Right cardiac atrium (tissue), 5 donors: ENCODE measurements at regions not wholly inside any gene's neighbourhood (a gene's known extent, or its start where the extent isn't known, plus 50 kb on each side); places are given as distances from the start of the nearest gene placed in this dataset.

Experiments used
- ATAC-seq, 2 donors: fragments of 200-7000 bp; cut with Tn5 transposase; one replicate each; pipeline versions ENCODE4 v1.8.0 to v1.9.1; 2020; ENCODE audit warnings: moderate library complexity in 2 of 2, mild to moderate bottlenecking in 1 of 2
- DNase-seq, 3 donors: peaks; one replicate each; pipeline ENCODE4 v3.0.0-alpha.2; 2020
- H3K27ac ChIP-seq: one replicate; pipeline ENCODE4 v1.5.1; 2013; ENCODE audit warnings: mild to moderate bottlenecking, low read length, control low read depth, moderate library complexity
- H3K27me3 ChIP-seq: one replicate; pipeline ENCODE4 v1.6.1; 2013; ENCODE audit not compliant: control insufficient read depth, insufficient read depth
- H3K4me1 ChIP-seq: one replicate; pipeline ENCODE4 v1.6.1; 2013; ENCODE audit warnings: low read length; ENCODE audit not compliant: control insufficient read depth, insufficient read depth
- H3K4me3 ChIP-seq: one replicate; pipeline ENCODE4 v1.5.1; 2013; ENCODE audit warnings: low read length, control low read depth
- H3K9me3 ChIP-seq: one replicate; pipeline ENCODE4 v1.6.1; 2013; ENCODE audit warnings: low read length; ENCODE audit not compliant: control insufficient read depth
- WGBS: extraction: QIAGEN DNeasy Blood & Tissue Kit; methylation state at CpG from one replicate; pipeline ENCODE4 v1.1.7; 2013; 5-methylcytosine and 5-hydroxymethylcytosine counted together
- intact Hi-C, 4 donors: fragments of 100-400 bp; cut with DNase I; formaldehyde crosslinking; loops; one replicate each; pipeline versions ENCODE4 v1.11.0 to v1.14.0; 2022 to 2023
- donor health status: healthy with polysubstance abuse.
- donor health status: DM: no; HTN: yes; CAD: no.
- donor health status: DM: no; HTN: no; CAD: no.
- donor health status: DM: no; HTN: yes; CAD: no; lungs with severe emphysema.
- donor health status: DM: yes; HTN: yes; CAD: no.

GRCh38 chr3:31242026-31242960, 290.4 kb upstream of the STT3B start:
- intact Hi-C loops, result no loop called here
- no peak for ATAC-seq
- no peak overlapping the region for H3K27ac ChIP-seq
- H3K27me3 ChIP-seq, result no peaks in the 10 kb centered on the region
- no peaks in the 10 kb centered on the region for H3K4me1 ChIP-seq
- no peak overlapping the region for H3K4me3 ChIP-seq
- DNase-seq, result no peak
- WGBS, result 87% methylated on average over 3 of the region's 3 CpGs
- no peaks in the 10 kb centered on the region for H3K9me3 ChIP-seq

- Histone ChIP-seq H3K27me3 (no peaks in the 10 kb centered on the region), H3K27ac (no peak overlapping the region), H3K4me1 (no peaks in the 10 kb centered on the region), H3K9me3 (no peaks in the 10 kb centered on the region), H3K4me3 (no peak overlapping the region)
- 84% methylated on average over 6 of the region's 6 CpGs for WGBS
- ATAC-seq, result no peak
- intact Hi-C loops, result no loop called here
- DNase-seq, result no peak
Observed at GRCh38 chr3:31244929-31245817, 287.6 kb upstream of the STT3B start.

GRCh38 chr3:31246293-31247062, 286.2 kb upstream of the STT3B start:
- intact Hi-C loops, result no loop called here

GRCh38 chr3:31247063-31247447, 285.7 kb upstream of the STT3B start:
- no peak for ATAC-seq
- WGBS, result 93% methylated on average over 2 of the region's 2 CpGs
- intact Hi-C loops, result no loop called here
- DNase-seq, result no peak
- Histone ChIP-seq H3K27me3 (no peaks in the 10 kb centered on the region), H3K4me1 (no peaks in the 10 kb centered on the region), H3K27ac (no peak overlapping the region), H3K4me3 (no peak overlapping the region), H3K9me3 (no peaks in the 10 kb centered on the region)

More at GRCh38 chr3:31246293-31247062, 286.2 kb upstream of the STT3B start:
- DNase-seq, result no peak
- Histone ChIP-seq H3K27me3 (no peaks in the 10 kb centered on the region), H3K4me1 (no peaks in the 10 kb centered on the region), H3K9me3 (no peaks in the 10 kb centered on the region), H3K27ac (no peak overlapping the region), H3K4me3 (no peak overlapping the region)
- no peak for ATAC-seq
- 77% methylated on average over 2 of the region's 2 CpGs for WGBS

- H3K9me3 ChIP-seq, result no peaks in the 10 kb centered on the region
- intact Hi-C loops, result no loop called here
- no peaks in the 10 kb centered on the region for H3K4me1 ChIP-seq
- ATAC-seq, result no peak
- no peak overlapping the region for H3K4me3 ChIP-seq
- 87% methylated on average over 5 of the region's 5 CpGs for WGBS
- no peak for DNase-seq
- no peak overlapping the region for H3K27ac ChIP-seq
- no peaks in the 10 kb centered on the region for H3K27me3 ChIP-seq
Observed at GRCh38 chr3:31247850-31248562, 284.7 kb upstream of the STT3B start.

GRCh38 chr3:31248563-31248992, 284.1 kb upstream of the STT3B start:
- ATAC-seq (no peak), DNase-seq (no peak)
- Histone ChIP-seq H3K9me3 (no peaks in the 10 kb centered on the region), H3K4me3 (no peak overlapping the region), H3K27ac (no peak overlapping the region), H3K27me3 (no peaks in the 10 kb centered on the region), H3K4me1 (no peaks in the 10 kb centered on the region)
- WGBS, result 92% methylated on average over 6 of the region's 6 CpGs
- intact Hi-C loops, result no loop called here

GRCh38 chr3:31249545-31249944, 283.2 kb upstream of the STT3B start:
- intact Hi-C loops, result no loop called here
- Histone ChIP-seq H3K9me3 (no peaks in the 10 kb centered on the region), H3K4me3 (no peak overlapping the region), H3K27ac (no peak overlapping the region), H3K4me1 (no peaks in the 10 kb centered on the region), H3K27me3 (no peaks in the 10 kb centered on the region)
- ATAC-seq, result no peak
- DNase-seq, result no peak

- 86% methylated on average over 1 of the region's 1 CpG for WGBS
- no peaks in the 10 kb centered on the region for H3K9me3 ChIP-seq
- no peaks in the 10 kb centered on the region for H3K27me3 ChIP-seq
Observed at GRCh38 chr3:31250116-31250777, 282.5 kb upstream of the STT3B start.

GRCh38 chr3:31251083-31251482, 281.6 kb upstream of the STT3B start:
- no peaks in the 10 kb centered on the region for H3K4me1 ChIP-seq
- WGBS, result 95% methylated on average over 3 of the region's 3 CpGs
- no peak for ATAC-seq
- no peak overlapping the region for H3K27ac ChIP-seq
- H3K4me3 ChIP-seq, result no peak overlapping the region
- intact Hi-C loops, result no loop called here
- no peaks in the 10 kb centered on the region for H3K9me3 ChIP-seq
- H3K27me3 ChIP-seq, result no peaks in the 10 kb centered on the region
- DNase-seq, result no peak

More at GRCh38 chr3:31250116-31250777, 282.5 kb upstream of the STT3B start:
- DNase-seq (no peak), ATAC-seq (no peak)
- no peak overlapping the region for H3K27ac ChIP-seq
- H3K4me1 ChIP-seq, result no peaks in the 10 kb centered on the region
- no peak overlapping the region for H3K4me3 ChIP-seq
- intact Hi-C loops, result no loop called here
